Bone marrow (tissue), 2 donors: ENCODE measurements at regions not wholly inside any gene's neighbourhood (a gene's known extent, or its start where the extent isn't known, plus 50 kb on each side); places are given as distances from the start of the nearest gene placed in this dataset.
"Not testable (repeated sequence)": the region's sequence is repeated elsewhere in the genome, so short reads cannot be mapped to it uniquely, and the experiment has no call there.

Source experiments
- DNase-seq, 2 donors: peaks; one replicate each; lab custom pipeline; 2025; lab: John Stamatoyannopoulos, UW

GRCh38 chr6:11384531-11385309, 152.3 kb upstream of the NEDD9 start:
- no peak for DNase-seq

GRCh38 chr6:11381801-11382513, 149.5 kb upstream of the NEDD9 start:
- DNase-seq, result peak; percentile 36 to 89

- no peak for DNase-seq
Measured at GRCh38 chr6:11380969-11381744, 148.7 kb upstream of the NEDD9 start.

GRCh38 chr6:11380549-11380948, 148.1 kb upstream of the NEDD9 start:
- DNase-seq, result no peak

GRCh38 chr6:11379805-11380204, 147.3 kb upstream of the NEDD9 start:
- DNase-seq, result no peak

GRCh38 chr6:11378639-11379038, 146.2 kb upstream of the NEDD9 start:
- no peak for DNase-seq

- DNase-seq, result peak in 1 of 2 donors; percentile 8
Measured at GRCh38 chr6:11374036-11375010, 141.9 kb upstream of the NEDD9 start.

- DNase-seq, result no peak
Measured at GRCh38 chr6:11373208-11373607, 140.7 kb upstream of the NEDD9 start.

- DNase-seq, result not testable (repeated sequence)
Measured at GRCh38 chr6:11372186-11372790, 139.8 kb upstream of the NEDD9 start.

- DNase-seq, result no peak
Measured at GRCh38 chr6:11370191-11371018, 137.9 kb upstream of the NEDD9 start.

- DNase-seq, result no peak
Measured at GRCh38 chr6:11368760-11369159, 136.3 kb upstream of the NEDD9 start.

- DNase-seq, result no peak
Measured at GRCh38 chr6:11368264-11368663, 135.8 kb upstream of the NEDD9 start.

GRCh38 chr6:11367638-11368199, 135.3 kb upstream of the NEDD9 start:
- DNase-seq, result no peak

GRCh38 chr6:11366934-11367637, 134.6 kb upstream of the NEDD9 start:
- DNase-seq, result no peak

- no peak for DNase-seq
Measured at GRCh38 chr6:11366183-11366933, 133.9 kb upstream of the NEDD9 start.

- DNase-seq, result no peak
Measured at GRCh38 chr6:11364971-11365397, 132.5 kb upstream of the NEDD9 start.

- DNase-seq, result no peak
Measured at GRCh38 chr6:11363881-11364576, 131.6 kb upstream of the NEDD9 start.

GRCh38 chr6:11362564-11362963, 130.1 kb upstream of the NEDD9 start:
- no peak for DNase-seq
